Astrocyte (in vitro differentiated cells and primary cell): ENCODE measurements at regions not wholly inside any gene's neighbourhood (a gene's known extent, or its start where the extent isn't known, plus 50 kb on each side); places are given as distances from the start of the nearest gene placed in this dataset.

ENCODE experiments used
- DNase-seq: peaks from one replicate; pipeline ENCODE4 v3.0.0-alpha.2; 2010; ENCODE audit warnings: low read depth
- FAIRE-seq: peaks from 2 replicates; lab custom pipeline; 2011; peaks lifted over from hg19 to GRCh38; lab: Jason Lieb, UNC
- H2AFZ ChIP-seq: 2 replicates; pipeline ENCODE4 v1.6.0; 2012; ENCODE audit warnings: low read depth, low read length, inconsistent platforms
- H3K27ac ChIP-seq: 2 replicates; pipeline ENCODE4 v1.5.1; 2011; ENCODE audit warnings: low read depth, low read length, inconsistent platforms
- H3K27me3 ChIP-seq: 2 replicates; pipeline ENCODE4 v1.6.0; 2011; ENCODE audit warnings: low read length, inconsistent platforms; ENCODE audit not compliant: insufficient read depth
- H3K36me3 ChIP-seq: 2 replicates; pipeline ENCODE4 v1.5.1; 2011; ENCODE audit warnings: low read length, inconsistent platforms; ENCODE audit not compliant: insufficient read depth
- H3K4me1 ChIP-seq: 2 replicates; pipeline ENCODE4 v1.5.1; 2011; ENCODE audit warnings: low read length, inconsistent platforms; ENCODE audit not compliant: insufficient read depth
- H3K4me2 ChIP-seq: 2 replicates; pipeline ENCODE4 v1.6.0; 2012; ENCODE audit warnings: low read length, inconsistent platforms
- H3K4me3 ChIP-seq: 2 replicates; pipeline ENCODE4 v1.5.1; 2011; ENCODE audit warnings: low read depth, mild to moderate bottlenecking, low read length, inconsistent platforms; ENCODE audit not compliant: insufficient read depth
- H3K79me2 ChIP-seq: 2 replicates; pipeline ENCODE4 v1.6.0; 2012; ENCODE audit warnings: mild to moderate bottlenecking, low read length, inconsistent platforms; ENCODE audit not compliant: insufficient read depth
- H3K9ac ChIP-seq: 2 replicates; pipeline ENCODE4 v1.6.0; 2012; ENCODE audit warnings: mild to moderate bottlenecking, low read length, inconsistent platforms
- H3K9me3 ChIP-seq: 2 replicates; pipeline ENCODE4 v1.5.1; 2012; ENCODE audit warnings: low read depth, mild to moderate bottlenecking, low read length, inconsistent platforms; ENCODE audit not compliant: insufficient read depth
- H4K20me1 ChIP-seq: 2 replicates; pipeline ENCODE4 v1.6.0; 2012; ENCODE audit warnings: low read length, inconsistent platforms; ENCODE audit not compliant: insufficient read depth
- H3K27ac Mint-ChIP-seq: one replicate; pipeline ENCODE4 v1.8.0; 2021; ENCODE audit warnings: mild to moderate bottlenecking, mixed read lengths; ENCODE audit not compliant: unreplicated experiment
- H3K27me3 Mint-ChIP-seq: one replicate; pipeline ENCODE4 v1.8.0; 2021; ENCODE audit warnings: low read depth, mixed read lengths; ENCODE audit not compliant: unreplicated experiment
- H3K36me3 Mint-ChIP-seq: one replicate; pipeline ENCODE4 v1.8.0; 2021; ENCODE audit warnings: low read depth, mixed read lengths; ENCODE audit not compliant: unreplicated experiment
- H3K4me1 Mint-ChIP-seq: one replicate; pipeline ENCODE4 v1.8.0; 2021; ENCODE audit warnings: low read depth, mixed read lengths; ENCODE audit not compliant: unreplicated experiment
- H3K4me3 Mint-ChIP-seq: one replicate; pipeline ENCODE4 v1.8.0; 2021; ENCODE audit warnings: mild to moderate bottlenecking, moderate library complexity, mixed read lengths; ENCODE audit not compliant: unreplicated experiment
- H3K9me3 Mint-ChIP-seq: one replicate; pipeline ENCODE4 v1.8.0; 2021; ENCODE audit warnings: mild to moderate bottlenecking, mixed read lengths; ENCODE audit not compliant: unreplicated experiment
- EZH2 ChIP-seq: IDR thresholded peaks from 2 replicates; pipeline ENCODE4 v1.6.1; 2012; ENCODE audit warnings: mild to moderate bottlenecking, low read length, inconsistent platforms; ENCODE audit not compliant: insufficient read depth
- TF ChIP-seq, protein P1 (sequence below): IDR thresholded peaks from 2 replicates; pipeline ENCODE4 v1.5.1; 2011; ENCODE audit warnings: low read depth, mild to moderate bottlenecking, inconsistent platforms, low read length, moderate library complexity; ENCODE audit not compliant: insufficient read depth

DNA sequence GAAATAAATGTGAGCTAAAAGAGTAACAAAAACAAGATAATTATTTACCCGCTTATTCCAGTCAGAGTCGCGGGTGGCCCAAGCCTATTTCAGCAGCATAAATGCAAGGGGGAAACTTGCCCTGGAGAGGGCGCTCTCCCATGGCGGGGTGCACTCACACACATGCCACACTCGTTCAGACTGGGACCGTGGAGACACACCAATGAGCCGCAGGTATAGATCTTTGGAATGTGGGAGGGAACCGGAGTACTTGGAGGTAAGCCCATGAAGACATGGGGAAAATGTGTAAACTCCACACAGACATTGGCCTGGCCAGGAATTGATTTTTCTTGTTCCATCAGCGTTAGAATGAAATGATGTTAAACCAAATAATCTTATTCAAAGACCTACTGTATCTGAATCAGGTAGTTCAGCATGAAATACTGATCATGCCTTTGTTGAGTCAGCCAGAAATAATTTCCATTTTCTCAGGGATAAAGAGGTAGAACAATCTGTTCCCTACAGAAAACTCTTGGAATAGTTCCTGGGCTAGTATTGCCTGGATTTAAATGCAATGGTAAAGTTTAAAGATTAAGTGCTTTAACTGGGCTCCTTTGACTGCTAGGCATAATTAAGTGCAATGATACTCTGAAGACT lies 191.5 kb downstream of the MCHR2 start:
- no peaks in the 10 kb centered on the region for H3K36me3 Mint-ChIP-seq
- Histone ChIP-seq H2AFZ (no peak overlapping the region), H3K4me3 (no peak overlapping the region), H3K9ac (no peak overlapping the region), H3K9me3 (no peaks in the 10 kb centered on the region), H3K4me1 (no peaks in the 10 kb centered on the region), H3K79me2 (no peaks in the 10 kb centered on the region), H3K4me2 (no peak overlapping the region), H3K36me3 (no peaks in the 10 kb centered on the region), H3K27me3 (no peaks in the 10 kb centered on the region), H4K20me1 (no peaks in the 10 kb centered on the region), H3K27ac (no peak overlapping the region)
- no peak overlapping the region for H3K27ac Mint-ChIP-seq
- H3K4me3 Mint-ChIP-seq: no peak overlapping the region
- no peaks in the 10 kb centered on the region for H3K27me3 Mint-ChIP-seq
- no peak for FAIRE-seq
- no peaks in the 10 kb centered on the region for H3K9me3 Mint-ChIP-seq
- no peaks in the 10 kb centered on the region for H3K4me1 Mint-ChIP-seq
- no peak for DNase-seq
- TF ChIP-seq, protein P1, sequence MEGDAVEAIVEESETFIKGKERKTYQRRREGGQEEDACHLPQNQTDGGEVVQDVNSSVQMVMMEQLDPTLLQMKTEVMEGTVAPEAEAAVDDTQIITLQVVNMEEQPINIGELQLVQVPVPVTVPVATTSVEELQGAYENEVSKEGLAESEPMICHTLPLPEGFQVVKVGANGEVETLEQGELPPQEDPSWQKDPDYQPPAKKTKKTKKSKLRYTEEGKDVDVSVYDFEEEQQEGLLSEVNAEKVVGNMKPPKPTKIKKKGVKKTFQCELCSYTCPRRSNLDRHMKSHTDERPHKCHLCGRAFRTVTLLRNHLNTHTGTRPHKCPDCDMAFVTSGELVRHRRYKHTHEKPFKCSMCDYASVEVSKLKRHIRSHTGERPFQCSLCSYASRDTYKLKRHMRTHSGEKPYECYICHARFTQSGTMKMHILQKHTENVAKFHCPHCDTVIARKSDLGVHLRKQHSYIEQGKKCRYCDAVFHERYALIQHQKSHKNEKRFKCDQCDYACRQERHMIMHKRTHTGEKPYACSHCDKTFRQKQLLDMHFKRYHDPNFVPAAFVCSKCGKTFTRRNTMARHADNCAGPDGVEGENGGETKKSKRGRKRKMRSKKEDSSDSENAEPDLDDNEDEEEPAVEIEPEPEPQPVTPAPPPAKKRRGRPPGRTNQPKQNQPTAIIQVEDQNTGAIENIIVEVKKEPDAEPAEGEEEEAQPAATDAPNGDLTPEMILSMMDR: no peak
- no peak for TF ChIP-seq EZH2

DNA sequence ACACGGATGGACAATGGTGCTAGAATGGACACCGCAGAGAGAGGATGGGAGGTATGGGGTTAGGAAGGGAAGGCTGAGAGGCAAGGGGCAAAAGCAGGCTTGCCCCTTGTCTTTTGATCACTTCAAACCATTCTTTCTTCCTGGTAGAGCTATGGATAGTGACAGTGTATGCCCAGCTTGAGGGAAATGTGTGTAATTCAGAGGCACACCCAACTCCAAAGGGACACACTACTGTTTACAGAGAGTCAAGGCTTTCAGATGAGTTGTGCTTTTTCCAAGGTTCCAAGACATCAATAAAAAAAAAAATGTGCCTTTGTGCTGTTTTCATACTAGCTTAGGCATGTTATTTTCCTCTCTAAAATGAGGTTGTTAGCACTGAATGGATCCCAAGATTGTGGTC lies 185.0 kb downstream of the MCHR2 start:
- FAIRE-seq: no peak

GRCh38 chr6:99810295-99810694 lies 183.7 kb downstream of the MCHR2 start:
- FAIRE-seq (no peak), DNase-seq (no peak)
- Histone ChIP-seq H4K20me1 (no peaks in the 10 kb centered on the region), H3K9ac (no peak overlapping the region), H3K4me3 (no peak overlapping the region), H3K4me1 (no peaks in the 10 kb centered on the region), H3K9me3 (no peaks in the 10 kb centered on the region), H2AFZ (no peak overlapping the region), H3K36me3 (no peaks in the 10 kb centered on the region), H3K4me2 (no peak overlapping the region), H3K79me2 (no peaks in the 10 kb centered on the region), H3K27ac (no peak overlapping the region), H3K27me3 (no peaks in the 10 kb centered on the region)
- H3K36me3 Mint-ChIP-seq: no peaks in the 10 kb centered on the region
- no peak overlapping the region for H3K27ac Mint-ChIP-seq
- TF ChIP-seq, protein P1: no peak
- no peak for TF ChIP-seq EZH2
- H3K4me1 Mint-ChIP-seq: peaks cover 3% of the 10 kb centered on the region
- H3K4me3 Mint-ChIP-seq: no peak overlapping the region
- H3K9me3 Mint-ChIP-seq: no peaks in the 10 kb centered on the region
- H3K27me3 Mint-ChIP-seq: peaks cover 14% of the 10 kb centered on the region

More for the DNA sequence above, 185.0 kb downstream of the MCHR2 start:
- Mint-ChIP-seq H3K4me3 (no peak overlapping the region), H3K36me3 (no peaks in the 10 kb centered on the region), H3K4me1 (peaks cover 3% of the 10 kb centered on the region), H3K9me3 (no peaks in the 10 kb centered on the region), H3K27me3 (peaks cover 14% of the 10 kb centered on the region), H3K27ac (no peak overlapping the region)
- Histone ChIP-seq H3K27me3 (no peaks in the 10 kb centered on the region), H3K27ac (no peak overlapping the region), H4K20me1 (no peaks in the 10 kb centered on the region), H3K79me2 (no peaks in the 10 kb centered on the region), H3K4me1 (no peaks in the 10 kb centered on the region), H3K9ac (no peak overlapping the region), H3K4me3 (no peak overlapping the region), H2AFZ (no peak overlapping the region), H3K9me3 (no peaks in the 10 kb centered on the region), H3K36me3 (no peaks in the 10 kb centered on the region), H3K4me2 (no peak overlapping the region)
- no peak for DNase-seq
- TF ChIP-seq, protein P1: no peak
- no peak for TF ChIP-seq EZH2
